ENCODE measurements at regions not wholly inside any gene's neighbourhood (a gene's known extent, or its start where the extent isn't known, plus 50 kb on each side); places are given as distances from the start of the nearest gene placed in this dataset.

GRCh38 chr2:18829976-18830375 is 240.6 kb upstream of the NT5C1B start:
- peaks cover 7% of the 10 kb centered on the region; the same call in 1 of the 2 replicates for H3K9me1 ChIP-seq (ENCODE audit: insufficient read depth, low read length)
- in situ Hi-C loops (cut with MboI; ENCODE audit: low sequenced_read_pairs) = no loop called here
- intact Hi-C loops (cut with micrococcal nuclease) = no loop called here
- peaks cover 4% of the 10 kb centered on the region; the same call in 1 of the 2 replicates for H3K4me1 ChIP-seq (ENCODE audit: control insufficient read depth, insufficient read depth, low read length)
- no peak overlapping the region for H2BK20ac ChIP-seq (ENCODE audit: low read depth, low read length)
- H2AK5ac ChIP-seq (ENCODE audit: low read depth, low read length) = no peak overlapping the region
- H2AFZ ChIP-seq (replicated peaks; ENCODE audit: low read length, poor library complexity) = no peak overlapping the region
- no peak for TF ChIP-seq MXI1 (IDR thresholded peaks at IDR 0.05; ENCODE audit: borderline replicate concordance, low read depth, low read length)
- no peak for TF ChIP-seq MAFK (IDR thresholded peaks at IDR 0.05; ENCODE audit: low read depth, low read length)
- H3K27me3 ChIP-seq (ENCODE audit: control insufficient read depth, insufficient read depth, low read length) = no peaks in the 10 kb centered on the region
- H2BK120ac ChIP-seq (ENCODE audit: low read depth, low read length) = no peak overlapping the region
- no peak overlapping the region for H4K91ac ChIP-seq (ENCODE audit: insufficient read depth, low read depth, low read length)
- CTCF ChIA-PET = no interaction called here
- H4K8ac ChIP-seq (ENCODE audit: low read depth in 2 of 2, low read length in 2 of 2) = no peak overlapping the region
- H3K9me3 ChIP-seq (ENCODE audit: control insufficient read depth, insufficient read depth, low read length) = no peaks in the 10 kb centered on the region
- H3K4me2 ChIP-seq (ENCODE audit: low read depth, low read length) = no peak overlapping the region; the same call in 1 of the 2 replicates
- no peak overlapping the region for H2BK5ac ChIP-seq (ENCODE audit: low read depth, low read length, poor library complexity, severe bottlenecking)
- no peak overlapping the region for H3K14ac ChIP-seq (replicated peaks; ENCODE audit: low read depth, low read length)
- DNase-seq = no peak
- H3K56ac ChIP-seq (ENCODE audit: extremely low read depth, insufficient read depth, low read length) = no peak overlapping the region
- no TSS peak for BruUV-seq (replicated peaks)
- H3K9ac ChIP-seq (ENCODE audit: low read depth, low read length) = no peak overlapping the region
- no peak overlapping the region for H2BK15ac ChIP-seq (ENCODE audit: low read depth, low read length)
- no peaks in the 10 kb centered on the region for H3K36me3 ChIP-seq (ENCODE audit: control insufficient read depth, insufficient read depth, low read length)
- dilution Hi-C loops (cut with HindIII; ENCODE audit: low sequenced_read_pairs, unreplicated experiment) = no loop called here
- 0 out of 2 replicates have a peak, but pooled peaks have one; percentile 6 for ATAC-seq (ENCODE audit: low read depth)
- H3K4me3 ChIP-seq (ENCODE audit: insufficient read depth, low read depth, low read length) = no peak overlapping the region
- H4K20me1 ChIP-seq (ENCODE audit: insufficient read depth, low read length) = no peaks in the 10 kb centered on the region
- no CpG with 5 or more reads among the region's 1 CpG for WGBS, 2 experiments (ENCODE audit: extremely low coverage in 2 of 2, insufficient read length in 1 of 2)
- H3K79me1 ChIP-seq (ENCODE audit: low read depth in 1 of 2, low read length in 2 of 2) = no peaks in the 10 kb centered on the region
- no peak overlapping the region for H3K4ac ChIP-seq (ENCODE audit: low read depth, low read length)
- H3K27ac ChIP-seq (ENCODE audit: insufficient read depth, low read length) = no peak overlapping the region
- H3K18ac ChIP-seq (ENCODE audit: low read depth, low read length) = no peak overlapping the region
- H2AK9ac ChIP-seq (replicated peaks; ENCODE audit: low read depth, low read length, poor library complexity) = no peak overlapping the region
- POLR2A ChIA-PET (ENCODE audit: unreplicated experiment) = no interaction called here
- no peak overlapping the region for H4K5ac ChIP-seq (ENCODE audit: low read depth, low read length)
- H3K23ac ChIP-seq (ENCODE audit: low read depth, low read length) = no peak overlapping the region

Measured in IMR-90 (cell line).